A549 (cell line): ENCODE measurements at regions not wholly inside any gene's neighbourhood (a gene's known extent, or its start where the extent isn't known, plus 50 kb on each side); places are given as distances from the start of the nearest gene placed in this dataset.

Source experiments
- HOXA7 ChIP-seq: fragments of 250-450 bp; sonication (Bioruptor Pico); IDR thresholded peaks from 2 replicates; pipeline ENCODE4 v1.5.0; 2020; ENCODE audit warnings: mild to moderate bottlenecking, moderate library complexity
- MAZ ChIP-seq: fragments of 150-350 bp; IDR thresholded peaks from 2 replicates; pipeline ENCODE4 v1.6.1; 2014; ENCODE audit warnings: antibody characterized with exemption, low read depth, low read length, borderline replicate concordance
- POLR2A ChIP-seq: IDR thresholded peaks from 2 replicates; pipeline ENCODE4 v1.6.1; 2012; ENCODE audit warnings: mild to moderate bottlenecking, low read length
- USF2 ChIP-seq: fragments of 450-650 bp; IDR thresholded peaks from 2 replicates; pipeline ENCODE4 v1.6.1; 2014; ENCODE audit warnings: antibody characterized with exemption
- TF ChIP-seq, protein P1 (sequence below): IDR thresholded peaks from 2 replicates; pipeline ENCODE4 v1.6.1; 2012

- no peak for TF ChIP-seq USF2
- no peak for TF ChIP-seq MAZ
- TF ChIP-seq POLR2A, result no peak
- no peak for TF ChIP-seq HOXA7 (CRISPR knock-in tag)
- TF ChIP-seq, protein P1, sequence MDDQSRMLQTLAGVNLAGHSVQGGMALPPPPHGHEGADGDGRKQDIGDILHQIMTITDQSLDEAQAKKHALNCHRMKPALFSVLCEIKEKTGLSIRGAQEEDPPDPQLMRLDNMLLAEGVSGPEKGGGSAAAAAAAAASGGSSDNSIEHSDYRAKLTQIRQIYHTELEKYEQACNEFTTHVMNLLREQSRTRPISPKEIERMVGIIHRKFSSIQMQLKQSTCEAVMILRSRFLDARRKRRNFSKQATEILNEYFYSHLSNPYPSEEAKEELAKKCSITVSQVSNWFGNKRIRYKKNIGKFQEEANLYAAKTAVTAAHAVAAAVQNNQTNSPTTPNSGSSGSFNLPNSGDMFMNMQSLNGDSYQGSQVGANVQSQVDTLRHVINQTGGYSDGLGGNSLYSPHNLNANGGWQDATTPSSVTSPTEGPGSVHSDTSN, result no peak
Measured at GRCh38 chr2:236871500-236872001, 214.1 kb upstream of the COPS8 start.
